ENCODE measurements at regions not wholly inside any gene's neighbourhood (a gene's known extent, or its start where the extent isn't known, plus 50 kb on each side); places are given as distances from the start of the nearest gene placed in this dataset.
"Not testable (repeated sequence)": the region's sequence is repeated elsewhere in the genome, so short reads cannot be mapped to it uniquely, and the experiment has no call there.

DNA sequence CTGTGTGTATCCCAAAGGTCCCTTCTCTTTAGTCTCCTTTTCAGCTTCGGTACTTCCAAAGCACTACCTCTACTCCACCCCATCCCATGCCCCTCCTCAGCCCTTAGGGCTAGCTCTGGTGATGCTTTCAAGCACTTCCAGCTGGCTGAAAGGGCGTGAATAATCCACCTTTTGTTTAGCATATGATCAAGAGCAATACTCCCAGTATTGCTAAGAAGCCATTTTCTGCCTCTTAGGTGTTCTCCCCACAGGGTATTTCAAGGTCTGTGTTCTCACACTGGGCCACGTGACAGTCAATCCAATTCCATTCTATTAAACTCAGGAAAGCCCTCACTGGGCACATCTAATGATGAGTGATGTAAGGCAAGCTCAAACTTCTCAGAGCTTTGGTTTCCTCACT, 298.5 kb upstream of the PROX1 start:
- DNase-seq, result no peak

DNA sequence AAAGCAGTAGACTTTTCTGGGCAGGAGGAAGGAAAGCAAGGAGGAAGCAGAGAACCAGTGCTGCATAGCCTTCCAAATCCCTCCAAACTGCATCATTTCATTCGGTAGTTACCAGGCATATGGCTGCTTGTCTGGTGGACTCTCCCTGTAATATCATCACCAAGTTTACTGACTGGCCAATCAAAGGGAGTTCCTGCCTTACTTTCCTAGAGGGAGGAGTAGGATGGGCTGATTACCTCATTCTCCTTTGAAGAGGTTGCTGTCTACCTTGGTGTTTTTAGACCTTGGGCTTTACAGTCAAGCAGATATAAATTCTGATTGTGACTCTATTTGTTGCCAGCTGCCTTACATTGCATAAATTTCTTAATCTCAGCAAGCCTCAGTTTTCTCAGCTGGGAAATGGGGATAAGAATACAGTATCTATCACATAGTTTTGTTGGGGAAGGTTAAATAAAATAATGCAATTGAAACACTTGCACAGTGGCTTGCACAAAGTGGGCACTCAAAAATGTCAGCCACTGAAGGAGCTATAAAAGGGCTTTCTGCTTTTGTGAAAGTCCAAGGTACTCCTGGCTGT, 297.3 kb upstream of the PROX1 start:
- no peak for DNase-seq

- DNase-seq, result no peak
These were observed 295.5 kb upstream of the PROX1 start for GRCh38 chr1:213692321-213692720.

DNA sequence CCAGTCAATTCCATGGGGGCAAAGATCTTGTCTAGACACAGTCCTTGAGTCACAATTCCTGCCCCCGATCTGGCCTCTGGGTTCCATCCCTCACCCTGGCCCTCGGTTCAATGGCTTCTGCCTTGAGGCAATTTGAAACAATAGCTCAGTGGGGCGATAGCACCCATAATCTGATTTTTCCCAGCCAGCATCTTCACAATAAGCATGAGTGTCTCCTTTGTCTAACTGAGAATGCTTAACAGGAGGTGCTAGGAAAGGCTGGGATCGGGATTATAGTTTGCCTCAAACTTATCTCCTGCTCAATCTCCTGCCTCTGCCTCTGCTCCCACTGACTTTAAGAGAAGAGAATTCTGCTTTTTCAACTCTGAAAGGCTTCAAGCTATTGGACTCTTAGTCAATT, 293.9 kb upstream of the PROX1 start:
- no peak for DNase-seq

- no peak for DNase-seq
These were observed 290.5 kb upstream of the PROX1 start for GRCh38 chr1:213697192-213697802.

- DNase-seq, result no peak
These were observed 289.6 kb upstream of the PROX1 start for GRCh38 chr1:213698092-213698702.

DNA sequence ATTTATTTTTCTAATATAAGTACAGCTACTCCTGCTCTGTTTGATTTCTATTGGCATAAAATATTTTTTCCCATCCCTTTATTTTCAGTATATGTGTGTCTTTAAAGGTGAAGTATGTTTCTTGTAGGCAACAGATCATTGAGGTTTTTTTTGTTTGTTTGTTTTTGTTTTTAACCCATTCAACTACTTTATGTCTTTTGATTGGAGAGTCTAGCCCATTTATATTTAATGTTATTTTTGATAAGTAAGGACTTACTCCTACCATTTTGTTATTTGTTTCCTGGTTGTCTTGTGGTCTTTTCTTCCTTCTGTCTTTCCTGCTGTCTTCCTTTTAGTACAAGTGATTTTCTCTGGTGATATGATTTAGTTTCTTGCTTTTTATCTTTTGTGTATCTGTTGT, 285.1 kb upstream of the PROX1 start:
- no peak for DNase-seq

DNA sequence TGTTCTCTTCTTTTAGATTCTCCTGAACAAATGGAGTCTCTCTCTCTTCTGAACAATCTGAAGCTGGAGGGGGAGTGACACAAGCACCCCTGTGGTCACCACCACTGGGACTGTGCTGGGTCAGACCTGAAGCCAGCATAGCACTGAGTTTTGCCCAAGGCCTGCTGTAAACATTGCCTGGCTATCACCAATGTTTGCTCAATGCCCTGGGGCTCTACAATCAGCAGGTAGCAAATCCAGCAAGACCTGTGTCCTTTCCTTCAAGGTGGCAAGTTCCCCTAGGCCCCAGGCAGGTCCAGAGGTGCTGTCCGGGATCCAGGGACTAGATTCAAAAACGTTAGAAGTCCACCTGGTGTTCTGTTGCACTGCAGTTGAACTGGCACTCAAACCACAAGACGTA, 282.8 kb upstream of the PROX1 start:
- no peak for DNase-seq

DNA sequence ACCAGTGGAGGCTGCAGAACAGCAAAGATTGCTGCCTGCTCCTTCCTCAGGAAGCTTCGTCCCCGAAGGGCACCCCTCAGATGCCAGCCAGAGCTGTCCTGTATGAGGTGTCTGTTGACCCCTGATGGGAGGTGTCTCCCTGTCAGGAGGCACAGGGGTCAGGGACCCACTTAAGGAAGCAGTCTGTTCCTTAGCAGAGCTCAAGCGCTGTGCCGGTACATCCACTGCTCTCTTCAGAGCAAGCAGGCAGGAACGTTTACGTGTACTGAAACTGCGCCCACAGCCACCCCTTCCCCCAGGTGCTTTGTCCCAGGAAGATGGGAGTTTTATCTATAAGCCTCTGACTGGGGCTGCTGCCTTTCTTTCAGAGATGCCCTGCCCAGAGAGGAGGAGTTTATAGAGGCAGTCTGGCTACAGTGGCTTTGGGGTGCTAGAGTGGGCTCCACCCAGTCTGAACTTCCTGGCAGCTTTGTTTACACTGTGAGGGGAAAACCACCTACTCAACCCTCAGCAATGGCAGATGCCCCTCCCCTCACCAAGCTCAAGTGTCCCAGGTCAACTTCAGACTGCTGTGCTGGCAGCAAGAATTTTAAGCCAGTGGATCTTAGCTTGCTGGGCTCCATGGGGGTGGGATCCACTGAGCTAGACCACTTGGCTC, 275.8 kb upstream of the PROX1 start:
- DNase-seq, result not testable (repeated sequence)

GRCh38 chr1:213714645-213715044, 273.1 kb upstream of the PROX1 start:
- DNase-seq, result no peak

GRCh38 chr1:213715182-213715581, 272.6 kb upstream of the PROX1 start:
- DNase-seq, result no peak

GRCh38 chr1:213719462-213719861, 268.3 kb upstream of the PROX1 start:
- DNase-seq, result peak; percentile 7

- no peak for DNase-seq
These were observed 267.7 kb upstream of the PROX1 start for GRCh38 chr1:213720032-213720431.

DNA sequence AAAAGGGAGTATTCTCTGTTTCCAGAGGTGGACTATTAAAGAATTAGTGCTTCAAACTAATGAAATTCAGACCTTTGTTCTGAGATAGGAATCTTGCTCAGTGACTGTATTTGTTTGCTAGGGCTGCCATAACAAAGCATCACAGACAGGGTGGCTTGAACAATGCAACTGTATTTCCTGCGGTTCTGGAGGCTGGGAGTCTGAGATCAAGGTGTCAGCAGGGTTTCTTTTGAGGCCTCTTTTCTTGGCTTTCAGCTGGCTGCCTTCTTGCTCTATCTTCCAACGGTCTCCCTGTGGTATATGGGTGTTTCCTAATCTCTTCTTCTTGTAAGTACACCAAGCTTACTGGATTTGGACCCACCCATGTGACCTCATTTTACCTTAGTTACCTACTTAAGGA, 264.6 kb upstream of the PROX1 start:
- DNase-seq, result no peak

- no peak for DNase-seq
These were observed 262.9 kb upstream of the PROX1 start for GRCh38 chr1:213724640-213725536.

- DNase-seq, result no peak
These were observed 259.8 kb upstream of the PROX1 start for GRCh38 chr1:213727853-213728592.

GRCh38 chr1:213728593-213729536, 258.9 kb upstream of the PROX1 start:
- no peak for DNase-seq

- DNase-seq, result no peak
These were observed 254.1 kb upstream of the PROX1 start for GRCh38 chr1:213733705-213734104.

DNA sequence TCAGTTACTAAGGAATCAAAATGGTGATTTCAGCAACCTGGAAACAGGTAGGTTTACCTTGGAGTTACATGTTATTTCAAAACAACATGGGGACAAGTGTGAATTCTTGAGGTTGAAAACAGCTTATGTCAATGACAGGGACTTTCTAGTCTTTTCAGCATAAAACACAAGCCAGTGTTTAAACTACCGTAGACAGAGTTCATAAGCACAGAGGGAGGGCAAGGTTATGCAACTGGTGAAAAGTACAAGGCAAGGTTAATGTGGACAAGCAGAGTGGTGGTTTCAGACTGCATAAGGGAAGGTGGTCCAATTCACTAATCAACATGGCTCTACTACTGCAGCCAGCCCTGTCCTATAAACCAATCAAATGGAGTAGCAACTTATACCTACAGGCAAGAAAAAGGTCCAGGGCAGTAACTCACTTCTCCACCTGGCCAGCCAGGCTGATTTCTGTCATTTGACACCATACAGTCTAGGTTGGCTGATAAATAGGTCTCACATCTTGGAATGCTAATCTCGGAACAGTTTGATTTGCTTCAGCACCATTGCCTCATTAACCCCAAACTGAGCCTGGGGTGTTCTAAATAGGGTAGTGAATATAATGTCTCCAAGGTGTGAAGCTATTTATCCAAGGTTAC, 250.3 kb upstream of the PROX1 start:
- DNase-seq, result no peak

- no peak for DNase-seq
These were observed 249.1 kb upstream of the PROX1 start for GRCh38 chr1:213738658-213739057.

- DNase-seq, result no peak
These were observed 244.8 kb upstream of the PROX1 start for GRCh38 chr1:213742992-213743391.

Data from hematopoietic multipotent progenitor cell treated with erythropoietin and hydrocortisone succinate and interleukin-3 and kit ligand, for 4 days (in vitro differentiated cells).